Smooth muscle cell (in vitro differentiated cells): ENCODE measurements at regions not wholly inside any gene's neighbourhood (a gene's known extent, or its start where the extent isn't known, plus 50 kb on each side); places are given as distances from the start of the nearest gene placed in this dataset.

Experiments used
- DNase-seq: peaks from one replicate; lab custom pipeline; 2025; ENCODE audit not compliant: unreplicated experiment; lab: John Stamatoyannopoulos, UW
- H2AFZ ChIP-seq: fragments of 200-600 bp; sonication (generic); 2 replicates; pipeline ENCODE4 v1.6.0; 2016; ENCODE audit warnings: antibody characterized with exemption, low read depth, mild to moderate bottlenecking
- H3F3A ChIP-seq: fragments of 200-600 bp; sonication (generic); 2 replicates; pipeline ENCODE4 v1.6.0; 2017; ENCODE audit warnings: antibody characterized with exemption, low read depth
- H3K27ac ChIP-seq: fragments of 200-600 bp; sonication (generic); 2 replicates; pipeline ENCODE4 v1.5.1; 2016; ENCODE audit warnings: low read depth, mild to moderate bottlenecking
- H3K27me3 ChIP-seq: fragments of 200-600 bp; sonication (generic); 2 replicates; pipeline ENCODE4 v1.6.1; 2016; ENCODE audit warnings: low read depth, mild to moderate bottlenecking
- H3K36me3 ChIP-seq: fragments of 200-600 bp; sonication (generic); 2 replicates; pipeline ENCODE4 v1.5.1; 2016; ENCODE audit warnings: low read depth
- H3K4me1 ChIP-seq: fragments of 200-600 bp; sonication (generic); 2 replicates; pipeline ENCODE4 v1.5.1; 2016; ENCODE audit warnings: low read depth
- H3K4me2 ChIP-seq: fragments of 200-600 bp; sonication (generic); 2 replicates; pipeline ENCODE4 v1.6.0; 2016; ENCODE audit warnings: mild to moderate bottlenecking
- H3K4me3 ChIP-seq: fragments of 200-600 bp; sonication (generic); 2 replicates; pipeline ENCODE4 v1.5.1; 2016; ENCODE audit warnings: mild to moderate bottlenecking
- H3K79me2 ChIP-seq: fragments of 200-600 bp; sonication (generic); 2 replicates; pipeline ENCODE4 v1.6.0; 2016; ENCODE audit warnings: low read depth, mild to moderate bottlenecking
- H3K9ac ChIP-seq: fragments of 200-600 bp; sonication (generic); 2 replicates; pipeline ENCODE4 v1.6.0; 2016; ENCODE audit warnings: low read depth
- H3K9me3 ChIP-seq: fragments of 200-600 bp; sonication (generic); replicated peaks from 2 replicates; pipeline ENCODE4 v1.5.1; 2016; ENCODE audit warnings: low read depth
- H4K20me1 ChIP-seq: fragments of 200-600 bp; sonication (generic); 2 replicates; pipeline ENCODE4 v1.6.0; 2016; ENCODE audit warnings: low read depth
- WGBS: methylation state at CpG from one replicate; pipeline ENCODE4 v1.1.7; 2016; ENCODE audit warnings: low lambda C conversion rate; 5-methylcytosine and 5-hydroxymethylcytosine counted together
- TF ChIP-seq, protein P1 (sequence below): fragments of 200-600 bp; sonication (generic); IDR thresholded peaks from 2 replicates; pipeline ENCODE4 v1.5.1; 2017; ENCODE audit warnings: borderline replicate concordance, mild to moderate bottlenecking, antibody characterized with exemption; ENCODE audit not compliant: insufficient read depth, poor library complexity, severe bottlenecking

- TF ChIP-seq, protein P1, sequence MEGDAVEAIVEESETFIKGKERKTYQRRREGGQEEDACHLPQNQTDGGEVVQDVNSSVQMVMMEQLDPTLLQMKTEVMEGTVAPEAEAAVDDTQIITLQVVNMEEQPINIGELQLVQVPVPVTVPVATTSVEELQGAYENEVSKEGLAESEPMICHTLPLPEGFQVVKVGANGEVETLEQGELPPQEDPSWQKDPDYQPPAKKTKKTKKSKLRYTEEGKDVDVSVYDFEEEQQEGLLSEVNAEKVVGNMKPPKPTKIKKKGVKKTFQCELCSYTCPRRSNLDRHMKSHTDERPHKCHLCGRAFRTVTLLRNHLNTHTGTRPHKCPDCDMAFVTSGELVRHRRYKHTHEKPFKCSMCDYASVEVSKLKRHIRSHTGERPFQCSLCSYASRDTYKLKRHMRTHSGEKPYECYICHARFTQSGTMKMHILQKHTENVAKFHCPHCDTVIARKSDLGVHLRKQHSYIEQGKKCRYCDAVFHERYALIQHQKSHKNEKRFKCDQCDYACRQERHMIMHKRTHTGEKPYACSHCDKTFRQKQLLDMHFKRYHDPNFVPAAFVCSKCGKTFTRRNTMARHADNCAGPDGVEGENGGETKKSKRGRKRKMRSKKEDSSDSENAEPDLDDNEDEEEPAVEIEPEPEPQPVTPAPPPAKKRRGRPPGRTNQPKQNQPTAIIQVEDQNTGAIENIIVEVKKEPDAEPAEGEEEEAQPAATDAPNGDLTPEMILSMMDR = no peak
- Histone ChIP-seq H3K9ac (no peak overlapping the region), H3F3A (peaks cover 4% of the 10 kb centered on the region), H3K36me3 (no peaks in the 10 kb centered on the region), H4K20me1 (no peaks in the 10 kb centered on the region), H3K27ac (peak overlapping the region; percentile 12), H3K27me3 (no peaks in the 10 kb centered on the region), H3K4me2 (peak overlapping the region; percentile 49), H2AFZ (no peak overlapping the region), H3K4me1 (peaks cover 7% of the 10 kb centered on the region), H3K4me3 (no peak overlapping the region), H3K79me2 (no peaks in the 10 kb centered on the region), H3K9me3 (no peaks in the 10 kb centered on the region)
- WGBS = 45% methylated on average over 3 of the region's 3 CpGs
- DNase-seq = no peak
Measured at GRCh38 chr10:21047511-21047910, 150.4 kb upstream of the NEBL start.

DNA sequence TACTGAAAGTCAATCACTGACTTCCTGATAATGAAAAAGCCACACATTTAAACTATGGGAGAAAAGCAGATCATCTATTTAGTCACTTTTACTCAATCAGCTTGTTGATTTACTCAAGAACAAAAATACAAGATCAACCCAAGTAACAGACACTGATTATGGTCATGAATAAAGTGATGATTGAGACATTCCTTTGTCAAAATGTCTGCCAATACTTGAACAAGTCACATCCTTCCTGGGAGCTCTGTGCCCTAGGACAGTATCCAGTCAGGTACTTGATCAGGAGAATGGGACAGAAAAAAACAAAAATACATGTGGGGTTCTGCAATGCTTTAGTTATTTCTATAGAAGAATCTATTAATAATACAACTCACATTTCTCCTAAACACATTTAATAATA is 150.0 kb upstream of the NEBL start:
- Histone ChIP-seq H3K27ac (peak overlapping the region; percentile 12), H3K9me3 (no peaks in the 10 kb centered on the region), H3K4me1 (peaks cover 9% of the 10 kb centered on the region), H3K79me2 (no peaks in the 10 kb centered on the region), H2AFZ (no peak overlapping the region), H3K4me3 (no peak overlapping the region), H3K36me3 (no peaks in the 10 kb centered on the region), H3K9ac (no peak overlapping the region), H4K20me1 (no peaks in the 10 kb centered on the region), H3K27me3 (no peaks in the 10 kb centered on the region), H3F3A (peaks cover 4% of the 10 kb centered on the region), H3K4me2 (peak overlapping the region; percentile 49)
- DNase-seq = no peak
- TF ChIP-seq, protein P1 = no peak

DNA sequence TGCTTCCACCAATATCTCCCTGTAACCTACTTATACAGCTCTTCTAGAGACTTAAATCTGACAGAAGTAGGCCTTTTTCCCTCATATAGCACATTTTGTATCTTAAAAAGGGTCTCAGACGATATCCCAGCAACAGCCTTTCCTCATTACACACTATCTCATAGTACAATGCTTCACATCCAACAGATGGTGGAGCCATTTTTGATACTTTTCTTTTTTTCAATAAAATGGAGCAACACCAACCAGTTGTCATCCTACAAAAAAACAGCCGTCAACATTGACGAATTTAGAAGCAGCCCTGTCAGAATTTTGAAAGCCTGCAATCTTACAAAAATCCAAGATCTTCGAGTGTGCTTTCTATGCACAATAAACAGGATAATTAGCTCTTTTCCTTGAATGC is 145.9 kb upstream of the NEBL start:
- H4K20me1 ChIP-seq = no peaks in the 10 kb centered on the region
- H3K27ac ChIP-seq = peak overlapping the region; percentile 10
- no peaks in the 10 kb centered on the region for H3K9me3 ChIP-seq
- no peaks in the 10 kb centered on the region for H3K36me3 ChIP-seq
- no peaks in the 10 kb centered on the region for H3K27me3 ChIP-seq
- no peak for DNase-seq
- no peaks in the 10 kb centered on the region for H3K79me2 ChIP-seq
- H3K4me1 ChIP-seq = peaks cover 9% of the 10 kb centered on the region
- H2AFZ ChIP-seq = peak overlapping the region; percentile 23
- H3F3A ChIP-seq = peaks cover 4% of the 10 kb centered on the region
- no peak overlapping the region for H3K4me3 ChIP-seq
- TF ChIP-seq, protein P1 = no peak
- no peak overlapping the region for H3K9ac ChIP-seq
- 89% methylated on average over 4 of the region's 4 CpGs for WGBS
- H3K4me2 ChIP-seq = peak overlapping the region; percentile 7

DNA sequence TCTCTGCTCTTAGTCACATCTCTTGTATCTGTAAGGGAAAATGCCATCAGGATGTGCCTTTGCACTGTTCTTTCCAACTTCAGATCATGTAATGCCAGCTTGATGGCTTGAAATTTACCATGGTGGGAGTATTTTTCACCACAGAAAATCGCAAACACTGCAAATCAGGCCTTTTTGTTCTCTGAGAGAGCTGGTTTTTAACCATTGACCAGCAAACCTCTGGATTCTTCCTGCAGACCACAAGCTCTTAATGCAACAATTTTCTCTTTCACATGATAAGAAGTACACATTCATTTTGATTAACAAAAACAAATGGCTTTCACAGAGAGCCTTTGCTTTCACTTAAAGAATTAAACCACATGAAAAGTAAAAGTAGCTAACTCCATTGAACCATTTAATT is 145.4 kb upstream of the NEBL start:
- peak overlapping the region; percentile 23 for H2AFZ ChIP-seq
- TF ChIP-seq, protein P1 = no peak
- H3K9me3 ChIP-seq = no peaks in the 10 kb centered on the region
- no peaks in the 10 kb centered on the region for H3K36me3 ChIP-seq
- peaks cover 9% of the 10 kb centered on the region for H3K4me1 ChIP-seq
- H4K20me1 ChIP-seq = no peaks in the 10 kb centered on the region
- H3F3A ChIP-seq = peaks cover 4% of the 10 kb centered on the region
- peak overlapping the region; percentile 7 for H3K4me2 ChIP-seq
- H3K4me3 ChIP-seq = no peak overlapping the region
- no peak for DNase-seq
- H3K27ac ChIP-seq = peak overlapping the region; percentile 10
- no peaks in the 10 kb centered on the region for H3K79me2 ChIP-seq
- H3K9ac ChIP-seq = no peak overlapping the region
- WGBS = 46% methylated on average over 1 of the region's 1 CpG
- H3K27me3 ChIP-seq = no peaks in the 10 kb centered on the region
